ENCODE measurements at regions not wholly inside any gene's neighbourhood (a gene's known extent, or its start where the extent isn't known, plus 50 kb on each side); places are given as distances from the start of the nearest gene placed in this dataset.

GRCh38 chr4:152072001-152072485 is 311.2 kb upstream of the GATB start:
- H2AFZ ChIP-seq: no peak overlapping the region
- H3K4me1 ChIP-seq (ENCODE audit: insufficient read depth): no peaks in the 10 kb centered on the region
- H4K20me1 ChIP-seq (ENCODE audit: insufficient read depth, poor library complexity, severe bottlenecking): no peaks in the 10 kb centered on the region
- H3K4me3 ChIP-seq: no peak overlapping the region
- no peaks in the 10 kb centered on the region for H3K9me2 ChIP-seq (replicated peaks; ENCODE audit: insufficient read depth)
- H3K27ac ChIP-seq: peak overlapping the region; percentile 31
- no peaks in the 10 kb centered on the region for H3K36me3 ChIP-seq (replicated peaks; ENCODE audit: insufficient read depth, low read depth)
- H3K9me3 ChIP-seq (ENCODE audit: low read depth): no peaks in the 10 kb centered on the region
- no peaks in the 10 kb centered on the region for H3K79me2 ChIP-seq
- WGBS (ENCODE audit: low lambda C conversion rate, missing lambda C conversion rate): 87% methylated on average over 8 of the region's 8 CpGs
- H3K4me2 ChIP-seq: no peak overlapping the region
- TF ChIP-seq EZH2 (IDR thresholded peaks at IDR 0.05; ENCODE audit: borderline replicate concordance) (no peak), CTCF (IDR thresholded peaks at IDR 0.05; ENCODE audit: poor library complexity) (no peak), EZH2phosphoT487 (IDR thresholded peaks at IDR 0.05; ENCODE audit: low read depth, severe bottlenecking, unreplicated experiment) (no peak)
- peak; percentile 28 for DNase-seq (ENCODE audit: low spot score)
- no peaks in the 10 kb centered on the region for H3K27me3 ChIP-seq

GRCh38 chr4:152070854-152071253 is 310.0 kb upstream of the GATB start:
- Histone ChIP-seq H3K4me2 (no peak overlapping the region), H3K4me3 (no peak overlapping the region), H3K27me3 (no peaks in the 10 kb centered on the region), H2AFZ (no peak overlapping the region), H3K4me1 (ENCODE audit: insufficient read depth) (no peaks in the 10 kb centered on the region), H3K27ac (no peak overlapping the region), H3K9me3 (ENCODE audit: low read depth) (no peaks in the 10 kb centered on the region), H4K20me1 (ENCODE audit: insufficient read depth, poor library complexity, severe bottlenecking) (no peaks in the 10 kb centered on the region), H3K36me3 (replicated peaks; ENCODE audit: insufficient read depth, low read depth) (no peaks in the 10 kb centered on the region), H3K9me2 (replicated peaks; ENCODE audit: insufficient read depth) (no peaks in the 10 kb centered on the region), H3K79me2 (no peaks in the 10 kb centered on the region)
- WGBS (ENCODE audit: low lambda C conversion rate, missing lambda C conversion rate): 94% methylated on average over 6 of the region's 6 CpGs
- DNase-seq (ENCODE audit: low spot score): no peak
- TF ChIP-seq EZH2phosphoT487 (IDR thresholded peaks at IDR 0.05; ENCODE audit: low read depth, severe bottlenecking, unreplicated experiment): no peak
- TF ChIP-seq EZH2 (IDR thresholded peaks at IDR 0.05; ENCODE audit: borderline replicate concordance): no peak
- no peak for TF ChIP-seq CTCF (IDR thresholded peaks at IDR 0.05; ENCODE audit: poor library complexity)

GRCh38 chr4:152068866-152069265 is 308.1 kb upstream of the GATB start:
- H3K4me3 ChIP-seq: no peak overlapping the region
- no peak for DNase-seq (ENCODE audit: low spot score)
- H3K79me2 ChIP-seq: no peaks in the 10 kb centered on the region
- 87% methylated on average over 3 of the region's 3 CpGs for WGBS (ENCODE audit: low lambda C conversion rate, missing lambda C conversion rate)
- H3K4me1 ChIP-seq (ENCODE audit: insufficient read depth): peaks cover 8% of the 10 kb centered on the region
- TF ChIP-seq EZH2 (IDR thresholded peaks at IDR 0.05; ENCODE audit: borderline replicate concordance) (no peak), EZH2phosphoT487 (IDR thresholded peaks at IDR 0.05; ENCODE audit: low read depth, severe bottlenecking, unreplicated experiment) (no peak)
- no peaks in the 10 kb centered on the region for H3K27me3 ChIP-seq
- no peaks in the 10 kb centered on the region for H3K9me3 ChIP-seq (ENCODE audit: low read depth)
- H2AFZ ChIP-seq: no peak overlapping the region
- no peaks in the 10 kb centered on the region for H3K9me2 ChIP-seq (replicated peaks; ENCODE audit: insufficient read depth)
- no peaks in the 10 kb centered on the region for H4K20me1 ChIP-seq (ENCODE audit: insufficient read depth, poor library complexity, severe bottlenecking)
- H3K27ac ChIP-seq: no peak overlapping the region
- no peaks in the 10 kb centered on the region for H3K36me3 ChIP-seq (replicated peaks; ENCODE audit: insufficient read depth, low read depth)
- H3K4me2 ChIP-seq: no peak overlapping the region

GRCh38 chr4:152065545-152065944 is 304.7 kb upstream of the GATB start:
- Histone ChIP-seq H3K27me3 (no peaks in the 10 kb centered on the region), H3K4me2 (no peak overlapping the region)

More at GRCh38 chr4:152065545-152065944, 304.7 kb upstream of the GATB start:
- Histone ChIP-seq H3K27ac (no peak overlapping the region), H4K20me1 (ENCODE audit: insufficient read depth, poor library complexity, severe bottlenecking) (no peaks in the 10 kb centered on the region), H3K79me2 (no peaks in the 10 kb centered on the region), H3K9me2 (replicated peaks; ENCODE audit: insufficient read depth) (no peaks in the 10 kb centered on the region), H3K9me3 (ENCODE audit: low read depth) (no peaks in the 10 kb centered on the region), H3K36me3 (replicated peaks; ENCODE audit: insufficient read depth, low read depth) (no peaks in the 10 kb centered on the region), H3K4me3 (no peak overlapping the region), H2AFZ (no peak overlapping the region), H3K4me1 (ENCODE audit: insufficient read depth) (peaks cover 8% of the 10 kb centered on the region)
- 85% methylated on average over 2 of the region's 2 CpGs for WGBS (ENCODE audit: low lambda C conversion rate, missing lambda C conversion rate)
- no peak for DNase-seq (ENCODE audit: low spot score)
- no peak for TF ChIP-seq CTCF (IDR thresholded peaks at IDR 0.05; ENCODE audit: poor library complexity)
- no peak for TF ChIP-seq EZH2phosphoT487 (IDR thresholded peaks at IDR 0.05; ENCODE audit: low read depth, severe bottlenecking, unreplicated experiment)

All from hepatocyte (in vitro differentiated cells).